Left lung (tissue), 4 donors: ENCODE measurements at regions not wholly inside any gene's neighbourhood (a gene's known extent, or its start where the extent isn't known, plus 50 kb on each side); places are given as distances from the start of the nearest gene placed in this dataset.

Source experiments
- ATAC-seq: fragments of 200-7000 bp; cut with Tn5 transposase; one replicate; pipeline ENCODE4 v1.9.1; 2020; ENCODE audit warnings: moderate library complexity
- DNase-seq, 4 donors: peaks; one replicate each; pipeline ENCODE4 v3.0.0-alpha.2; 2013 to 2020
- H3K27ac ChIP-seq, 2 donors: fragments of 200-600 bp; sonication (generic) in 1 of 2; one replicate each; pipeline versions ENCODE4 v1.5.0 to v1.8.0; 2020 to 2021
- H3K27me3 ChIP-seq, 2 donors: fragments of 200-600 bp; sonication (generic) in 1 of 2; one replicate each; pipeline versions ENCODE4 v1.5.0 to v1.8.0; 2020 to 2021
- H3K36me3 ChIP-seq, 2 donors: fragments of 200-600 bp; sonication (generic) in 1 of 2; one replicate each; pipeline versions ENCODE4 v1.5.0 to v1.8.0; 2020 to 2021
- H3K4me1 ChIP-seq, 2 donors: fragments of 200-600 bp; one replicate each; pipeline ENCODE4 v1.8.0; 2021
- H3K4me3 ChIP-seq, 2 donors: fragments of 200-600 bp; sonication (generic) in 1 of 2; one replicate each; pipeline versions ENCODE4 v1.5.0 to v1.8.0; 2020 to 2021; ENCODE audit warnings: mild to moderate bottlenecking in 1 of 2
- H3K9me3 ChIP-seq, 2 donors: fragments of 200-600 bp; sonication (generic) in 1 of 2; one replicate each; pipeline versions ENCODE4 v1.5.0 to v1.8.0; 2020 to 2021
- intact Hi-C, 2 donors: fragments of 100-400 bp; cut with DNase I; formaldehyde crosslinking; loops; one replicate each; pipeline versions ENCODE4 v1.11.2 to v1.14.2; 2022
- TF ChIP-seq, protein P1 (sequence below), 2 donors: fragments of 200-600 bp; sonication (generic) in 1 of 2; IDR thresholded peaks; one replicate each; pipeline versions ENCODE4 v1.5.0 to v1.8.0; 2021; ENCODE audit warnings: antibody characterized with exemption in 2 of 2
- donor health status: DM: no; HTN: yes; CAD: no.
- donor health status: DM: no; HTN: no; CAD: no.

DNA sequence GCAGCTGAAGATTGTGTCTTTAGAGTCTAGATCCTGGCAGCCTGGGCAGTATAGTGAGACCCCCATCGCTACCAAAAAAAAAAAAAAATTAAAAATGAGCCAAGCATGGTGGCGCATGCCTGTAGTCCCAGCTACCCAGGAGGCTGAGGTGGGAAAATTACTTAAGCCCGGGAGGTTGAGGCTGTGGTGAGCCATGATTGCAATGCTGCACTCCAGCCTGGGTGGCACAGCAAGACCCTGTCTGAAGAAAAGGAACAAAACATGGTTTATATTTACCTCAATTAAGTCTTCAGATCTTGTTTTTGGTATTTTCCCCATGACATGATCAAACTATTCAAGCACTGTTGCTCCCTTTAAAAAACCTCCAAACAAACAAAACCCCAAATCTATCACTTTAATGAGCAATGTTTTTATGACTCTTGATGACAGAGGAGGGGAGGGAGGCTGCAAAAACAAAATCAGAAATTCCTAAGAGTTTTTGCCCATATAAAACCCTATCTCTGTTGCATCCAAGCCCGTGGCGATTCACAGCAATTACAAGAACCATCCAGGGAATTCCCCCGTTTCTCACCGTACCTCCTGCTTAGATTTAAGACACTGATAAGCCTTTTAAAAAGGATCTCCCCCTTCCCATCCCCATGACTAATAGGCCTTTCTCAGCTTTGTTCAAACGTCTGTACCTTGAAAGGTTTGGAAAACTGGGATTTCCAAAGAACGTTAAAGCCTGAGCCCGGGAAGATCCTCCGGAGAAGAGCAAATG lies 259.9 kb downstream of the BMP7 start:
- intact Hi-C loops: loop anchor here in 1 of 2 donors (10.0 kb wide), 1 partner anchor 62 kb away; no protein-coding TSS in a partner anchor
- Histone ChIP-seq H3K4me3 (no peak overlapping the region), H3K9me3 (no peaks in the 10 kb centered on the region), H3K36me3 (no peaks in the 10 kb centered on the region), H3K27ac (no peak overlapping the region), H3K27me3 (peaks cover 0 to 95% of the 10 kb centered on the region in 2 donors), H3K4me1 (no peaks in the 10 kb centered on the region)
- no peak for ATAC-seq
- TF ChIP-seq, protein P1, sequence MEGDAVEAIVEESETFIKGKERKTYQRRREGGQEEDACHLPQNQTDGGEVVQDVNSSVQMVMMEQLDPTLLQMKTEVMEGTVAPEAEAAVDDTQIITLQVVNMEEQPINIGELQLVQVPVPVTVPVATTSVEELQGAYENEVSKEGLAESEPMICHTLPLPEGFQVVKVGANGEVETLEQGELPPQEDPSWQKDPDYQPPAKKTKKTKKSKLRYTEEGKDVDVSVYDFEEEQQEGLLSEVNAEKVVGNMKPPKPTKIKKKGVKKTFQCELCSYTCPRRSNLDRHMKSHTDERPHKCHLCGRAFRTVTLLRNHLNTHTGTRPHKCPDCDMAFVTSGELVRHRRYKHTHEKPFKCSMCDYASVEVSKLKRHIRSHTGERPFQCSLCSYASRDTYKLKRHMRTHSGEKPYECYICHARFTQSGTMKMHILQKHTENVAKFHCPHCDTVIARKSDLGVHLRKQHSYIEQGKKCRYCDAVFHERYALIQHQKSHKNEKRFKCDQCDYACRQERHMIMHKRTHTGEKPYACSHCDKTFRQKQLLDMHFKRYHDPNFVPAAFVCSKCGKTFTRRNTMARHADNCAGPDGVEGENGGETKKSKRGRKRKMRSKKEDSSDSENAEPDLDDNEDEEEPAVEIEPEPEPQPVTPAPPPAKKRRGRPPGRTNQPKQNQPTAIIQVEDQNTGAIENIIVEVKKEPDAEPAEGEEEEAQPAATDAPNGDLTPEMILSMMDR (IDR thresholded peaks at IDR 0.05): no peak
- DNase-seq: no peak

DNA sequence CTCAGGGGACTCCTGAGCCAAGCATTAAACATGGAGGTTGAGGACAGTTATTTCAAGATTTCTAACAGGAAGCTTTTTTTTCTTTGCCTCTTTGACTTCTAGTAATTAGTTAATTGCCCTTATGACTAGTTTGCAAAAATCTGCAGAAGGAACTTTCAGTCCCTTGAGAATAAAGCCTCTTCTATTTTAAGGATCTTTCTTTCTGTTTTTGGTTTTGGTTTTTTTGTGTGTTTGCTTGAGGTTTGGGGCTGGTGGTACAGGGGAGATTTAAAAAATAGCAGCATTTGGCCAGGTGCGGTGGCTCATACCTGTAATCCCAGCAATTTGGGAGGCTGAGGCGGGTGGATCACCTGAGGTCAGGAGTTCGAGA lies 259.3 kb downstream of the BMP7 start:
- intact Hi-C loops: loop anchor here in 1 of 2 donors (10.0 kb wide), 1 partner anchor 62 kb away; no protein-coding TSS in a partner anchor
- Histone ChIP-seq H3K4me3 (no peak overlapping the region), H3K27me3 (peaks cover 0 to 94% of the 10 kb centered on the region in 2 donors), H3K36me3 (no peaks in the 10 kb centered on the region), H3K4me1 (no peaks in the 10 kb centered on the region), H3K27ac (no peak overlapping the region), H3K9me3 (no peaks in the 10 kb centered on the region)
- ATAC-seq (no peak), DNase-seq (no peak)
- TF ChIP-seq, protein P1 (IDR thresholded peaks at IDR 0.05): no peak

DNA sequence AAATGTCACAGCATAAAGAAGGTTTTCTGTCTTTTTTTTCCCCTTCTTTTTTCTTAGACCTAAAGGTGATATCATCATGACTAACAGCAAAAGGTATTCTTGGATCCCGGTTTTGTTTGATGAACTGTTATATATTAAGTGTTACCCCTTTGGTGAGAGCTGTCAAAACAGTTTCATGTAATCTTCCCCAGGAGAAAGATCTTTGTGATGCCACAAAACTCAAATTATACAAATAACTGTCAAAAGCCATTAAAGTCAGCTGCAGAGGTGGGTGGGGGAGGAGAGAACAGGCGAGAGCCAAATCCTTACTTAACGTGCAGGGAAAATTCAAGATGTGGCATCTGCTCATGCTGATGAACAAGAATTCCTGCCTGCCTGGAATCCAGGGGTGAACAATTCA lies 258.2 kb downstream of the BMP7 start:
- no peaks in the 10 kb centered on the region for H3K4me1 ChIP-seq
- no peak overlapping the region for H3K4me3 ChIP-seq
- no peak for DNase-seq
- peaks cover 2 to 96% of the 10 kb centered on the region in 2 donors for H3K27me3 ChIP-seq
- H3K9me3 ChIP-seq: no peaks in the 10 kb centered on the region
- ATAC-seq: no peak
- TF ChIP-seq, protein P1 (IDR thresholded peaks at IDR 0.05): no peak
- no peaks in the 10 kb centered on the region for H3K36me3 ChIP-seq
- intact Hi-C loops: loop anchor here in 1 of 2 donors (10.0 kb wide), 1 partner anchor 63 kb away; no protein-coding TSS in a partner anchor
- H3K27ac ChIP-seq: no peak overlapping the region

DNA sequence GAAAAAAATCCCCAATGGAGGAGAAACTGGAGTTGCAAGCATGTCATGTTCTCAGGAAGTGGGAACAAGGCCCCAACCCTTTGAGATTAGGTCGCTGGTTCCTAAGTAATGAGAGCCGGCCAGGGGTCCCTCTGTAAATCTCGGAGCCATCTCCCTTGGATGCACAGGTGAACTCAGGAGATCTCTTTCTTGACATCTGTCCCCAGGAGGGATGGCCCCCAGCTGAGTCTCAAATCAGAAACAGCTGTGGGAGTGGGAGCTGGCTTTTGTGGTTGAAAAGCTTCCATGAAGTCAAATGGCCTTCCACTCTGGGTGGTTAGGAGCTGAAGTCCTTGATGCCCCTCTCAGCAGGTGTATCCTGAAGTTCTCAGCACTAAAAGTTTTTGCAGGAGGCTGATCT lies 257.1 kb downstream of the BMP7 start:
- TF ChIP-seq, protein P1 (IDR thresholded peaks at IDR 0.05): no peak
- Histone ChIP-seq H3K4me3 (no peak overlapping the region), H3K27ac (no peak overlapping the region), H3K9me3 (no peaks in the 10 kb centered on the region), H3K27me3 (peaks cover 11 to 96% of the 10 kb centered on the region in 2 donors), H3K36me3 (no peaks in the 10 kb centered on the region), H3K4me1 (no peaks in the 10 kb centered on the region)
- ATAC-seq (no peak), DNase-seq (no peak)
- intact Hi-C loops: loop anchor here in 1 of 2 donors (10.0 kb wide), 1 partner anchor 65 kb away; no protein-coding TSS in a partner anchor

DNA sequence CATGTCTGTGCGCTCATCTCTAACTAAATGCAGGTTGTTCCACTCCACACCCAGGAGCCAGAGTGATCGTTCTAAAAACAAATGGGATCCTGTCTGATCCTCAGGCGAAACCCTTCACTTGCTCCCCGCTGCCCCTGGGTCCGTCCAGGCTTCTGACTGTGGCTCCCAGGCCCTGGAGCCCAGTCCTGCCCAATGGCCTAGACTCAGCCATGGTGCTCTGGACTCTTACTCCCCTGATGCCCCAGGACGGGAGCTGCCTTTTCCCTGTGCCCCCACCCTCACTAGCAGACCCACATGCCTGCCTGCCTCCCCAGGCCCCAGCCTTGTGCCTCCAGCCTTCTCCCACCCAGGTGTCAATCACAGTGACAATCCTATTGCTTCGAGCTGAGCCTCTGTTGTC lies 256.7 kb downstream of the BMP7 start:
- Histone ChIP-seq H3K4me3 (no peak overlapping the region), H3K9me3 (no peaks in the 10 kb centered on the region), H3K4me1 (no peaks in the 10 kb centered on the region), H3K36me3 (no peaks in the 10 kb centered on the region), H3K27me3 (peaks cover 11 to 96% of the 10 kb centered on the region in 2 donors), H3K27ac (no peak overlapping the region)
- TF ChIP-seq, protein P1 (IDR thresholded peaks at IDR 0.05): no peak
- no peak for DNase-seq
- intact Hi-C loops: loop anchor here in 1 of 2 donors (10.0 kb wide), 1 partner anchor 65 kb away; no protein-coding TSS in a partner anchor
- ATAC-seq: no peak
